ENCODE measurements at regions not wholly inside any gene's neighbourhood (a gene's known extent, or its start where the extent isn't known, plus 50 kb on each side); places are given as distances from the start of the nearest gene placed in this dataset.

DNA sequence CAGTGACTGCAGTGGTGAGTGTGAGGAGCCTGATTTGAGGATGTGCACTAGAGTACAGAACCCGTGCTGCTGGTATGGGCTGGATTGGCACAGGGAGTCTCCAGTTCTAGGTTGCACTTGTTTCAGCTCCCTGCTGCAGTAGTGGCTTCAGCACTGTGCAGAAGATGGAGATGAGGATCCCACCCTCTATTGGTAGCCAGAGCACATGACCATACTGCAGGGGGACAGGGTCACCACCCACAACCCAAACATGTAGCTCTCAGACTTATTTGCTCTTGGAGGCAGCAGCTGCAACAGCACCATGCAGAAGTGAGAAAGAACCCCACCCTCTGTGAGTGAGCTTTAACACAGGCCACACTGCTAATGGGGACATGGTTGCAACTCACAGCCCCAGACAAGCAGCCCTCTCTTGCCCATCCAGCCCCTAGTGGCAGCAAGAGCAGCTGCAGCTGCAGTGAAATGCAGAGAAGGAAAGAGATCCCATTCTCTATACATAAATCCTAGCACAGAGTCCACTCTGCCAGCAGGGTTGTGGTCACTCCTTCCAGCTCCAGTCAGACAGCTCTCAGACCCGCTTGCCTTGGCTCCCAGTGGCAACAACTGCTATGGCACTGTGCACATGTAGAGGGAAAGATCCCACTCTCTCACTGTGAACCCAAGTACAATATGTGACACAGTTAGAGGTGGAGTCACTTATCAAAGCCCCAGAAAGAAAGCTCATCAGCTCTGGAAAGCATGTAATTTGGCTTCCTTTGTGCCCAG is 51.4 kb upstream of the SCIN start:
- no peak for DNase-seq (ENCODE audit: low read depth)

DNA sequence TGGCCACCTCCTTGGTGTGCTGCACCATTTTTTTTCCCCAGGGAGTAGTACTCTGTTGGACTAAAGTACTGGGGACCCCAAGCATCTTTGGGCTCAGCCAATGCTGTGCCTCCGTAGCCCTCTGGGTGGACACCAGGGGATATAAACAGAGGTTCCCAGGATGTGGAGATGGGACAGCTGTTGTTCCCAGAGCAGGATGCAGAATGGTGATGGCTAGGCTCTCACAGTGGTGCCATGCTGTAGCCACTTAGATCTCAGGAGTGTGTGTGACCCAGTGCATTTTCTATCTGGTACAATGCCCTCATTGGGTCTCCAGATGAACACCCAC is 50.9 kb upstream of the SCIN start:
- no peak for DNase-seq (ENCODE audit: low read depth)
